ENCODE measurements at regions not wholly inside any gene's neighbourhood (a gene's known extent, or its start where the extent isn't known, plus 50 kb on each side); places are given as distances from the start of the nearest gene placed in this dataset.

DNA sequence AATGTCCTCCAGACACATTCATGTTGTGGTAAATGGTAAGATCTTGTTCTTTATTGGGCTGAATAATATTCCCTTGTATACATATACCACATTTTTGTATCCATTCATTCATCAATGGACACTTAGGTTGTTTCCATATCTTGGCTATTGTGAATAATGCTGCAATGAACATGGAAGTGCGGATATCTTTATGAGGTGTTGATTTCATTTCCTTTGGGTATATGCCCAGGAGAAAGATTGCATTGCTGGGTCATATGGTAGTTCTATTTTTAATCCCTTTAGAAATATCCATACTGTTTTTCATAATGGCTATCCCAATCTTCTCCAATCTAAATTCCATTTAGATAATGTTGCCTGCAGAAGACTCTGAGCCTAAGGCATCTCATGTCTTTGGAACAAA is 78.0 kb upstream of the TNC start:
- TF ChIP-seq EZH2 (IDR thresholded peaks at IDR 0.05; ENCODE audit: insufficient read depth, poor library complexity, severe bottlenecking) (no peak), EZH2phosphoT487 (IDR thresholded peaks at IDR 0.05; ENCODE audit: insufficient read depth, low read depth) (peak; percentile 83; the same call in 1 of the 2 replicates)
